Stimulated activated CD8-positive, alpha-beta memory T cell treated with anti-CD3 and anti-CD28 coated beads, Interleukin-12 subunit alpha, Interleukin-12 subunit beta, amount 100 ng/mL, for 24 hours (primary cell): ENCODE measurements at regions not wholly inside any gene's neighbourhood (a gene's known extent, or its start where the extent isn't known, plus 50 kb on each side); places are given as distances from the start of the nearest gene placed in this dataset.
"Not testable (repeated sequence)": the region's sequence is repeated elsewhere in the genome, so short reads cannot be mapped to it uniquely, and the experiment has no call there.

Experiments
- DNase-seq: peaks from one replicate; pipeline ENCODE4 v3.0.0-alpha.2; 2020; ENCODE audit errors: extremely low read depth

- no peak for DNase-seq
These were observed 123.1 kb upstream of the RUNX1 start for GRCh38 chr21:35172231-35172630.

- no peak for DNase-seq
These were observed 122.3 kb upstream of the RUNX1 start for GRCh38 chr21:35171385-35171784.

- DNase-seq = no peak
These were observed 121.7 kb upstream of the RUNX1 start for GRCh38 chr21:35170818-35171217.

- no peak for DNase-seq
These were observed 121.1 kb upstream of the RUNX1 start for GRCh38 chr21:35170244-35170643.

GRCh38 chr21:35169574-35169973 lies 120.5 kb upstream of the RUNX1 start:
- DNase-seq = no peak

GRCh38 chr21:35168735-35169134 lies 119.6 kb upstream of the RUNX1 start:
- no peak for DNase-seq

- DNase-seq = no peak
These were observed 115.9 kb upstream of the RUNX1 start for GRCh38 chr21:35164971-35165483.

GRCh38 chr21:35164380-35164779 lies 115.3 kb upstream of the RUNX1 start:
- no peak for DNase-seq

GRCh38 chr21:35163411-35163810 lies 114.3 kb upstream of the RUNX1 start:
- no peak for DNase-seq

GRCh38 chr21:35162831-35163230 lies 113.7 kb upstream of the RUNX1 start:
- DNase-seq = no peak

GRCh38 chr21:35159881-35160280 lies 110.8 kb upstream of the RUNX1 start:
- no peak for DNase-seq

GRCh38 chr21:35157374-35157773 lies 108.3 kb upstream of the RUNX1 start:
- not testable (repeated sequence) for DNase-seq

- no peak for DNase-seq
These were observed 107.5 kb upstream of the RUNX1 start for GRCh38 chr21:35156293-35157278.

GRCh38 chr21:35154788-35155187 lies 105.7 kb upstream of the RUNX1 start:
- DNase-seq = no peak

- no peak for DNase-seq
These were observed 104.6 kb upstream of the RUNX1 start for GRCh38 chr21:35153671-35154070.

- DNase-seq = no peak
These were observed 101.6 kb upstream of the RUNX1 start for GRCh38 chr21:35150562-35151226.

GRCh38 chr21:35149698-35150097 lies 100.6 kb upstream of the RUNX1 start:
- no peak for DNase-seq

GRCh38 chr21:35147439-35147838 lies 98.3 kb upstream of the RUNX1 start:
- DNase-seq = no peak

- no peak for DNase-seq
These were observed 96.6 kb upstream of the RUNX1 start for GRCh38 chr21:35145626-35146233.

GRCh38 chr21:35144978-35145377 lies 95.9 kb upstream of the RUNX1 start:
- DNase-seq = no peak

- DNase-seq = no peak
These were observed 93.1 kb upstream of the RUNX1 start for GRCh38 chr21:35142036-35142815.

GRCh38 chr21:35139382-35139715 lies 90.2 kb upstream of the RUNX1 start:
- no peak for DNase-seq
